HG02759 (cell line): ENCODE measurements at regions not wholly inside any gene's neighbourhood (a gene's known extent, or its start where the extent isn't known, plus 50 kb on each side); places are given as distances from the start of the nearest gene placed in this dataset.

Source experiments
- ATAC-seq: cut with Tn5 transposase; IDR thresholded peaks from one replicate; pipeline ENCODE4 v1.9.1; 2021; ENCODE audit warnings: mild to moderate bottlenecking, moderate library complexity; ENCODE audit not compliant: unreplicated experiment

GRCh38 chr15:69529961-69530633, 77.5 kb downstream of the RPLP1 start:
- no peak for ATAC-seq

DNA sequence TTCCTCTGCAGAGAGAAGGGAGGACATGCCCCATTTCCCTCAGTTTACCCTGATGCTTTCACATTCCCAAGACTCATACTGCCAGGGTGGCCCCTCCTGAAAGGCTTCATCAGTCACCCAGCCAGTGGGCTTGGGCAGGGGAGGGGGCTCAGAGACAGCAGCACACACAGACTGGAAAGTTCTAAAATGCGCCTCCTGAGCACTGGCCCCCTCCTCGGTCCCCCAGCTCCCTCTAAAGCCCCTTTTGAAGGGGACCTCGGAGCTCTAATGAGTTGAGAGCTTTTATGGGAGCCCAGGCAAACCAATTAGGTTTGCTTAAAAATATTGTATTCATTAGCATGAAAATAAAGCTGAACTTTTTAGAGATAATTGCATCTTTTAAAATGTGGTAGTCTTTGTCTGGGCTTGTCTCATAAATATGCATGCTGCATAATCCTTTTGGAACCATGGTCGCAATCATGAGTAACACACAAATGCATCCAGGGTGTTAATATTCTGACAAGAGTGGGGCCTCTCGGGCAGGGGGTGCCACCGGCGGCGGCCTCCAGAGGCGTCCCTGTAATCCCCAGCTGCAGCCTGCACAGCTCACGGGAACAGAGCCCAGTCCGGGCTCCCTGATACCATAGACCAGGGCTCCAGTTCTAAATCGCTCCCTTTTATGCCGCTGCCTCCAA, 78.5 kb downstream of the RPLP1 start:
- ATAC-seq = no peak

- ATAC-seq = no peak
Measured at GRCh38 chr15:69531665-69532027, 79.0 kb downstream of the RPLP1 start.

DNA sequence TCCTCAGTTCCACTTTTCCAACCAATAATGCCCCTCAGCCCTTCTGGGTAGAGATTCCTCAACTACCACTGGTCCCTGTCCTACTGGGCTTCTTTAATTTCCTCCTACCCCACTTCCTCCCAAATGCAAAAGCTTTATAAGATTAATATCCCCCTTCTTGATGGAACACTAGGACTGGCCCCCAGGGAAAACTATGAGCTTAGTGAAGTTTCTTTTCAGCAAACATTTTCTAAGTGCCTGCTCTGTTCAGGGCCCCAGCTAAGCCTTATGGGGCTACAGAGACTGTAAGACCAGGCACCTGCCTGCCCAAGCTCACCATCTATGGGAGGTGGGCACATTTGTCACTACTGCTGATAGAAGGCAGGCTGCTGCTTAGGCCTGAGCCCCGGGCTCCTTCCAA, 79.4 kb downstream of the RPLP1 start:
- no peak for ATAC-seq

DNA sequence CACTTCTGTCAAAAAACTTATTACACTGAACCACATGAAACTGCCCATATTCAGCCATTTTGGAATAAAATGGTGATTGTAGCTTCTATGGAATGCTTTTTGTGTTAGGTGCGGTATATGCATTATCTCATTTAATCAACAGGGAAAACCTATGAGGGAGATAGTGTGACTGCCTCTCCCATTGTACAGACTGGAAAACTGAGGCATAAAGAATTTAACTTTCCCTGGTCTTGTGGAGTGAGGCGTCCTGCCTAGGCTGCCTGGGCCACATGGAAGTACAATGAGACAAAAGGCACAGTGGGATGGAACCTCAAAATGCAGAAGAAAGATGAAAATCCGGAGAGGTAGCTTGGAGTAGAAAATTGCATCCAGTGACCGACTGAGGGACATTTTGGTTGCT, 80.2 kb downstream of the RPLP1 start:
- ATAC-seq = no peak

GRCh38 chr15:69533522-69533921, 80.9 kb downstream of the RPLP1 start:
- no peak for ATAC-seq

GRCh38 chr15:69535101-69535638, 82.6 kb downstream of the RPLP1 start:
- ATAC-seq = no peak

- no peak for ATAC-seq
Measured at GRCh38 chr15:69535998-69536397, 83.4 kb downstream of the RPLP1 start.

DNA sequence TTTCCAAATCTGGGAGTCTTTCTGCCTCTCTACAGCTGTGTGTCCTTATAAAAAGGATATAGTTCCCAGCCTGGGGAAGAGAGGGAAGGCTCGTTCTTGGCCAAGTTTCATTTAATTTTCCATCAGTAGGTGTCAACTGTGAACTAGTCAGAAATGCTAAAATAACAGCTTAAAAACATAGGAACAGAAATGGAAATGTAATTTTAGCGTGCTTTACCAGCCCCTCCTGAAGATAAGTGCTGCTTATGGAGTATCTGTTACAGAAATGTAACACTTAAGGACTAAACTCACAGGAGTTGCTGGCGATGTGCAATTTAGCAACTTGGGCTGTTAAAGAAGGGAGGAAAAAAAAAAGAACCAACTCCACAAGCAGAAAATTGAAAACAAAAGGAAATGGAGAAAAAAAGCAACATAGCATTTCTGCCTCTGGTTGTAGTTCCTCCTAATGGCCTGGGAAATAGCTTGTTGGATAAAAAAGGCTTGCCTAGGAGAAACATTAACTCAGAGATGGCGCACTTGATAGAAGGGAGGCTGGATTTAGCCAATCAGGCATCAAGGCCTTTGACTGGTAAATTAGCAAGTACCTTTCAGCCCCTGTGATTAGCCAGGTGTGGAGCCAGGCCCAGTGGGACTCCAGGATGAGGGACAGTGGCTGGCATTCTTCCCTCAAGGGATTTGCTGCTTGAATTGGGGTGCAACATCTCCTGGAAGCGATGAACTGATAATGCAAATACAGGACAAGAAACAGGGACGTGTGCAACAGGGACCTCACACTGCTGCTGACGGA, 84.3 kb downstream of the RPLP1 start:
- no peak for ATAC-seq

DNA sequence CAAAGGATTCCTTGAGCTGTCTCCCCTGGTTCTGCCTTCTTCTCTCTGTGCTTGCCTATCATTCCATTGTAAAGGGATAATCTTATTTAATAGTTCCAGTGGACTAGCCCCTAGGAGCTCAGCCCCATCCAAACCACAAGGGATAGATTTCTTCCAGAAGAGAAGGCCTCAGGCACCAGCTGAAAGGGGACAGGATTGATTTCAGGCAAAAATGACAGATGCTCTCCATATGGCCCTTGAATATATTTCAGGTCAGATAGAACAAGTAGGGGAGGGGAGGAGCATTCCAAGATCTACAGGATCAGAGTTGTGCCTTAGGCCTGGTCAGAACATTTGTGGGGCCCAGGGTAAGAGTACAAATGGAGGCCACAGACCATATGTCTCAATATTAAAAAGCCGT, 85.3 kb downstream of the RPLP1 start:
- no peak for ATAC-seq

GRCh38 chr15:69538379-69538778, 85.8 kb downstream of the RPLP1 start:
- no peak for ATAC-seq

GRCh38 chr15:69539345-69539744, 86.7 kb downstream of the RPLP1 start:
- ATAC-seq = no peak

DNA sequence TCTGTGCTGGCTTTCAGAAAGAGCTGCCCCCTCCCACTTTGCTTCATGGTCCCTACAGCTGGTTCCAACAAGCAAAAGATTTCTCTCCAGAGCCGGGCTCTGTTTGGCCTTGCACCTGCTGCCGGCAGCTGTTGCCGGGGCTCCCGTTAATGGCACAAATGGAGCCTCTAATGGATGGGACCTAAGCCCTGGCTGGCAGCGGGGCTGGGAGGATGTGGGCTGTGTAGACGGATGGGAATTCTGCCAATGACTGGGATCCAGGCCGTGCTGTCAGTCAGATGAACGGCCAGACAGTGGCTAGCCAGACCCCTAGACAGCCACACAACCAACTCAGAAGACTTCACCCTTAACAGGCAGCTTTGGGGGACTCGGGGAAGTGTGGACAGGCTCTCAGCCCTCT, 88.0 kb downstream of the RPLP1 start:
- ATAC-seq = no peak

DNA sequence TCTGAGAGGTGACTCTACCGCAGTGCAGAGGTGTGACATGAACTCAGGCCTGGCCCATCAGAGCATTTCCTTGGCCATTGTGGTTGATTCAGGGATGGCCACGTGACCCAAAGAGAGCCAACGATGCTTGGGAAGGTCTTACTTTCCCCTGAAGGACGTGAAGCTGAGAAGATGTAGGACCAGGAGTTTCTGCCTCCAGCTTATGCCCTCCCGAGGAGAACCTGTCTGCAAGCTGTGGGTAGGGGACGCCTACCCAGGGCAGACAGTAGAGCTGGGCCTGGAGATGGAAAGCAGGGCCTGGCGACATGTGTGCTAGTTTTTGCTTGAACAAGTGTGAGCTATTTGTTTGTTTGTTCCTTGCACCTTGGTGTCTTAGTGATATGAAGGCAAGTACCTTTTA, 89.4 kb downstream of the RPLP1 start:
- no peak for ATAC-seq

DNA sequence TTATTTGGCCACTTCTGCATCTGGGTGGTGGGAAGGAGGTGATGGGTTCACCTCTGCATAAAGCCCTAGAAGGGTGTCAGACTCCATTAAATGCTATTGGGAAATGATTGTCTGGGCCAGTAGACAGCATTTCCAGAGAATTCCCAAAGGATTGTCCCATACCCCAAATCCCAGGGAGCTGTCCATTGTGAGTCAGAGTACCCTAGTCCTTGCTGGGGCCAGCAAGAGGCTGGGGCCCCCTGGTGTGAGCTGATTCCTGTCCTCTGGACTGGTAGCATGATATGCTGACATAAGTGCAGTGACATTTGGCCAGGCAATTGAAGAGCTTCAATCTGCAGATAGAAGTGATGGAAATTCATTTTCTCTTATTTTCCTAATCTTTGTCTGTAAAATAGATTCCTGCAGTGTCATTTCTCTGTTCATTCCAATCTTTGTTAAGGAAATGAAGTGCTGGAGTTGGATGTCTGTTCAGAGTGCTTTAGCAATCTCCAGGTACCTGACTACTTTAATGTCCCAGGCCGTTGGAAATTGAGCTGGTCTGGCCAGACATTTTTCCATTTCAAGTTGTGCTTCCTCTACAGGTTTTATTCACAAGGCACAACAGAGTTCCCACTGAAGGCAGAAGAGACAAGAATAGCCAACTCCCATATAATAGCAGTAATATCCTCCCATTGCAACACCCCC, 91.2 kb downstream of the RPLP1 start:
- ATAC-seq = no peak

DNA sequence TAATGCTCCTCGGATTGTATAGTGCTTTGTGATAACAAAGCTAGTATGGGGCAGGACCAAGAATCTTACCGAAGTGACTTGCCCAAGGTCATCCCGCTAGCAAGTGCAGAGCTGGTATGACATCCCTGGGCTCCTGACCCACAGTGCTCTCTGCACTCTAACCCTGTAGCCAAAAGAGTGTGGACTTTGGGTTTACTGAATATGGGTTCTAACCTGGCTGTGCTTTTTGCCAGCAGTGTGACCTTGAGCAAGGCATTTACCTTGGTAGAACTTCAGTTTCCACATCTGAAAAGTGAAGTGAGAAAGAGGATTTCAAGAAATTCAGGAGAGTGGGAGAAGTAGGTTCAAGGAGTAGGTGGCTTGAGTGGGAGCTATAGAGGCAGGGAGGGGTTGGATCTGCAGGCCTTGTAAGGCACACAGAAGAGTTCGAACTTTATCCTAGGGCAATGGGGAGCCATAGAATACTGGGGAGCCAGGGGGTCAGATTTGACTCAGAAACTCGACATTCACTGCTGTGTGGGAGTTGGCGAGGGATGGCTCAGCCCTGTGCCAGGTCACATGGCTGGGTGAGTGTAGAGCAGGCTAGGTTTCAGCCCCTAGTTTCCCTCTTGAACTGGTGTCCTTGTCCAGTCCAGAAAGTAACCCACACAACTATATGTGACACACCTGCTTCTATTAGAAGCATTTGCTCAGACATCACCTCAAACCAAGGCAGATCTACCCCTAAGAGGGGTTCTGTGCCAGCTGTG, 91.9 kb downstream of the RPLP1 start:
- ATAC-seq = no peak

GRCh38 chr15:69546182-69546581, 93.6 kb downstream of the RPLP1 start:
- no peak for ATAC-seq

DNA sequence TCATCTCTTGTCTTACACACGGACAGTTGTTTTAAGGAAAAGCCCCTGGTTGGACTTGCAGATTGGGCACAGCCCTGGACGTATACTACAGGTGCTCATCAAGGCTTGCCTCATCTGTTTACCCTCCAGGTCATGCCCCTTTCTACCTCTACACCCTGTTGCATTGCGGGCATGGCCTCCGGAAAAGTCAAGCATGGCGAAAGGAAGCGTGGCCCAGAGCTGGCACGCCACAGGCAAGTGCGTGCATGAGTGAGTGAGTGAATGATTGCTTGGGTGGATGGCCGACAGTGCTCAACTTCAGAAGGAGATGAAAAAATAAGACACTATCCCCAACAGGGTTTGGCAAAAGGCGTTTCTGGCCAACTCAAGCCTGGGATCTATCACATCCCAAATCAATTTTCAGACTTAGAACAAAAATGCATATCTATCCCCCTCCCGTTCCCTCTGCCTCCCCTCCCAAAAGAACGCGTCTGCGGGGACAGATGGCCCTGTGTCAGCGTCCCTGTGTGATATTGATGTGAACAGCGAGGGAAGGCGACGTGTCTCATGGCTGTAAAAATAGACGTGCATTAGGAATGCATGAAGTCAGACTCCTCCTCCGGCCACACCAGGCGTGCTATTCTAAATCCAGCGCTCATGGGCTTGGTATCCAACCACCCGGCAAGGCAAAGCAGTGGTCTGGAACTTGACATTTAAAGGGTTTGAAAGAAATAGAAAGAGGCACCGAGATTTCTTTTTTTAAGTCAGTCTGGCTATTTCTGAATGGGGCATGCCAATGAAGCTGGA, 96.0 kb downstream of the RPLP1 start:
- no peak for ATAC-seq

DNA sequence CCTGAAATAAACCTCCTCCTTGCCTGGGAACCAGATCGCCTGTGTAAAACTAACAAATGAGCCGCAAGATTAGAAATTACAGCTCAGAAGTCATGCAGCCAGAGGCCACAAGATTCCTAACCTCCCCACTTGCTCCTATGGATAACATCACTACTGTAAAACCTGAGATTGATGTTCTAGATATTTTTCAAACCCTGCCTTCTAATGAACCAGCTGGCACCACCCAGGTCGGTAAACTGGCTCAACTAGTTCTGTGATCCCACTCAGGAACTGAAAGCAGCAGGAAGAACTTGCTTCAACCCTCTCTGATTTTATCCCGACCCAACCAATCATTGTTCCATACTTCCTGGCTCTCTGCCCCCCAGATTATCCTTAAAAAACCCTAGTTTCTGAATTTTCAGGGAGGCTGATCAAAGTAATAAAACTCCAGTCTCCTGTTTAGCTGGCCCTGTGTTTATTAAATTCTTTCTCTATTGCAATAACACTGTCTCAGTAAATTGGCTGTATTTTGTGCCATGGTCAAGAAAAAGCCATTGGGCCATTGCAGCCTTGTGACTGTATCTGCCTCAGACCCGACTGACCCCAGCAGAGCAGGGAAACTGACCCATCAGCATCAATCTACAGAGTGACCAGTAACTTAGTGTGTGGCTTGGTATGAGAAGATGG, 98.9 kb downstream of the RPLP1 start:
- no peak for ATAC-seq
